ENCODE measurements at regions not wholly inside any gene's neighbourhood (a gene's known extent, or its start where the extent isn't known, plus 50 kb on each side); places are given as distances from the start of the nearest gene placed in this dataset.

- DNase-seq = no peak
- Histone ChIP-seq H3K4me1 (no peaks in the 10 kb centered on the region), H3K9me3 (no peaks in the 10 kb centered on the region), H3K9ac (ENCODE audit: low read depth in 2 of 2, low read length in 2 of 2) (no peak overlapping the region), H3K36me3 (no peaks in the 10 kb centered on the region), H3K27ac (no peak overlapping the region), H3K27me3 (no peaks in the 10 kb centered on the region), H3K4me3 (no peak overlapping the region)
- TF ChIP-seq CTCF (IDR thresholded peaks at IDR 0.05) = no peak
- intact Hi-C loops (cut with DNase I) = no loop called here
Measured at GRCh38 chr20:6683021-6683977, 84.2 kb upstream of the BMP2 start.

- no peak for DNase-seq
- no peak overlapping the region for H3K9ac ChIP-seq (ENCODE audit: low read depth in 2 of 2, low read length in 2 of 2)
- intact Hi-C loops (cut with DNase I) = no loop called here
- H3K36me3 ChIP-seq = no peaks in the 10 kb centered on the region
- no peak for TF ChIP-seq CTCF (IDR thresholded peaks at IDR 0.05)
- no peaks in the 10 kb centered on the region for H3K9me3 ChIP-seq
- no peak overlapping the region for H3K27ac ChIP-seq
- H3K4me3 ChIP-seq = no peak overlapping the region
- H3K27me3 ChIP-seq = no peaks in the 10 kb centered on the region
- no peaks in the 10 kb centered on the region for H3K4me1 ChIP-seq
Measured at GRCh38 chr20:6680854-6681253, 86.6 kb upstream of the BMP2 start.

GRCh38 chr20:6680441-6680840 lies 87.0 kb upstream of the BMP2 start:
- Histone ChIP-seq H3K4me3 (no peak overlapping the region), H3K27me3 (no peaks in the 10 kb centered on the region), H3K36me3 (no peaks in the 10 kb centered on the region), H3K9ac (ENCODE audit: low read depth in 2 of 2, low read length in 2 of 2) (no peak overlapping the region), H3K9me3 (no peaks in the 10 kb centered on the region), H3K27ac (no peak overlapping the region), H3K4me1 (no peaks in the 10 kb centered on the region)
- TF ChIP-seq CTCF (IDR thresholded peaks at IDR 0.05) = no peak
- DNase-seq = no peak
- intact Hi-C loops (cut with DNase I) = no loop called here

- no peak for TF ChIP-seq CTCF (IDR thresholded peaks at IDR 0.05)
- no peak overlapping the region for H3K27ac ChIP-seq
- no peaks in the 10 kb centered on the region for H3K9me3 ChIP-seq
- H3K4me1 ChIP-seq = no peaks in the 10 kb centered on the region
- no peaks in the 10 kb centered on the region for H3K27me3 ChIP-seq
- H3K4me3 ChIP-seq = no peak overlapping the region
- intact Hi-C loops (cut with DNase I) = no loop called here
- no peaks in the 10 kb centered on the region for H3K36me3 ChIP-seq
- H3K9ac ChIP-seq (ENCODE audit: low read depth in 2 of 2, low read length in 2 of 2) = no peak overlapping the region
- DNase-seq = no peak
Measured at GRCh38 chr20:6679086-6679485, 88.4 kb upstream of the BMP2 start.

- no peak overlapping the region for H3K27ac ChIP-seq
- H3K36me3 ChIP-seq = no peaks in the 10 kb centered on the region
- intact Hi-C loops (cut with DNase I) = no loop called here
- H3K4me1 ChIP-seq = no peaks in the 10 kb centered on the region
- H3K9ac ChIP-seq (ENCODE audit: low read depth in 2 of 2, low read length in 2 of 2) = no peak overlapping the region
- no peak overlapping the region for H3K4me3 ChIP-seq
- no peaks in the 10 kb centered on the region for H3K27me3 ChIP-seq
- TF ChIP-seq CTCF (IDR thresholded peaks at IDR 0.05) = no peak
- H3K9me3 ChIP-seq = no peaks in the 10 kb centered on the region
- DNase-seq = no peak
Measured at GRCh38 chr20:6678101-6678500, 89.4 kb upstream of the BMP2 start.

Measured in colonic mucosa (tissue), 4 donors.